ENCODE measurements at regions not wholly inside any gene's neighbourhood (a gene's known extent, or its start where the extent isn't known, plus 50 kb on each side); places are given as distances from the start of the nearest gene placed in this dataset.
A peak's percentile ranks its signal among the peaks of the same experiment; 100 is the strongest.

GRCh38 chr9:80012557-80013330 lies 441.0 kb downstream of the TLE4 start:
- no peak for DNase-seq

GRCh38 chr9:80009204-80009603 lies 437.4 kb downstream of the TLE4 start:
- no peak for DNase-seq

GRCh38 chr9:80004714-80005113 lies 432.9 kb downstream of the TLE4 start:
- DNase-seq: no peak

GRCh38 chr9:79990536-79990935 lies 418.8 kb downstream of the TLE4 start:
- DNase-seq: no peak

GRCh38 chr9:79989079-79989478 lies 417.3 kb downstream of the TLE4 start:
- DNase-seq: no peak

GRCh38 chr9:79988126-79988525 lies 416.4 kb downstream of the TLE4 start:
- no peak for DNase-seq

GRCh38 chr9:79986437-79986836 lies 414.7 kb downstream of the TLE4 start:
- no peak for DNase-seq

- DNase-seq: no peak
Measured at GRCh38 chr9:79985772-79986171, 414.0 kb downstream of the TLE4 start.

GRCh38 chr9:79985264-79985663 lies 413.5 kb downstream of the TLE4 start:
- no peak for DNase-seq

- DNase-seq: no peak
Measured at GRCh38 chr9:79984429-79985067, 412.8 kb downstream of the TLE4 start.

GRCh38 chr9:79980432-79980831 lies 408.7 kb downstream of the TLE4 start:
- DNase-seq: no peak

GRCh38 chr9:79977510-79978197 lies 405.9 kb downstream of the TLE4 start:
- no peak for DNase-seq

- DNase-seq: no peak
Measured at GRCh38 chr9:79977074-79977435, 405.3 kb downstream of the TLE4 start.

GRCh38 chr9:79976257-79977073 lies 404.7 kb downstream of the TLE4 start:
- DNase-seq: peak; percentile 65

- peak; percentile 63 for DNase-seq
Measured at GRCh38 chr9:79975621-79976256, 404.0 kb downstream of the TLE4 start.

GRCh38 chr9:79974806-79975422 lies 403.1 kb downstream of the TLE4 start:
- peak; percentile 71 for DNase-seq

GRCh38 chr9:79973627-79974026 lies 401.9 kb downstream of the TLE4 start:
- DNase-seq: no peak

GRCh38 chr9:79970146-79970425 lies 398.3 kb downstream of the TLE4 start:
- DNase-seq: no peak

- DNase-seq: peak; percentile 50
Measured at GRCh38 chr9:79969393-79970145, 397.8 kb downstream of the TLE4 start.

- DNase-seq: no peak
Measured at GRCh38 chr9:79968533-79968932, 396.8 kb downstream of the TLE4 start.

GRCh38 chr9:79962836-79963235 lies 391.1 kb downstream of the TLE4 start:
- DNase-seq: no peak

GRCh38 chr9:79962150-79962549 lies 390.4 kb downstream of the TLE4 start:
- no peak for DNase-seq

Data from DMS153 (cell line).